OCI-LY7 (cell line): ENCODE measurements at regions not wholly inside any gene's neighbourhood (a gene's known extent, or its start where the extent isn't known, plus 50 kb on each side); places are given as distances from the start of the nearest gene placed in this dataset.

ENCODE experiments used
- BruUV-seq: library from RNA; stranded (reverse); fragments of 400-500 nt; replicated peaks from 2 replicates; lab custom pipeline; 2021; lab: Mats Ljungman, UMichigan
- CTCF ChIA-PET: fragments of 300-600 bp; sonication (Branson Sonifier 250); formaldehyde crosslinking; loops from one replicate; lab custom pipeline; 2022; ENCODE audit warnings: antibody characterized with exemption; ENCODE audit not compliant: unreplicated experiment; lab: Charles Lee
- POLR2A ChIA-PET: fragments of 300-600 bp; sonication (Branson Sonifier 250); formaldehyde crosslinking; loops from one replicate; lab custom pipeline; 2022; ENCODE audit warnings: antibody characterized with exemption; lab: Charles Lee
- DNase-seq: peaks from one replicate; pipeline ENCODE4 v3.0.0-alpha.2; 2015; ENCODE audit warnings: low spot score
- H2AFZ ChIP-seq: fragments of 200-600 bp; sonication (generic), shearing (Covaris generic); 2 replicates; pipeline ENCODE4 v1.6.1; 2014; ENCODE audit warnings: mild to moderate bottlenecking, antibody characterized with exemption, low read length, moderate library complexity
- H3K27ac ChIP-seq: fragments of 200-600 bp; sonication (generic); 2 replicates; pipeline ENCODE4 v1.5.1; 2014; ENCODE audit warnings: mixed run types, low read depth, mild to moderate bottlenecking, moderate library complexity, low read length, inconsistent platforms; ENCODE audit not compliant: poor library complexity, severe bottlenecking
- H3K36me3 ChIP-seq: fragments of 200-600 bp; sonication (generic); 2 replicates; pipeline ENCODE4 v1.6.1; 2014; ENCODE audit warnings: mild to moderate bottlenecking, antibody characterized with exemption, low read length, moderate library complexity, mixed read lengths; ENCODE audit not compliant: insufficient read depth
- H3K4me1 ChIP-seq: fragments of 200-600 bp; sonication (generic); 2 replicates; pipeline ENCODE4 v1.5.1; 2014; ENCODE audit warnings: mild to moderate bottlenecking, low read length; ENCODE audit not compliant: insufficient read depth, poor library complexity, severe bottlenecking
- H3K4me2 ChIP-seq: fragments of 200-600 bp; sonication (generic); 2 replicates; pipeline ENCODE4 v1.6.1; 2014; ENCODE audit warnings: mild to moderate bottlenecking, low read length
- H3K4me3 ChIP-seq: fragments of 200-600 bp; sonication (generic); 2 replicates; pipeline ENCODE4 v1.5.1; 2014; ENCODE audit warnings: mild to moderate bottlenecking, low read depth, low read length; ENCODE audit not compliant: poor library complexity, severe bottlenecking
- H3K79me2 ChIP-seq: fragments of 200-600 bp; sonication (generic); 2 replicates; pipeline ENCODE4 v1.6.1; 2016; ENCODE audit warnings: low read depth, mild to moderate bottlenecking, low read length, moderate library complexity, mixed read lengths; ENCODE audit not compliant: insufficient read depth
- H3K9me2 ChIP-seq: fragments of 200-600 bp; sonication (generic); 2 replicates; pipeline ENCODE4 v1.6.1; 2016; ENCODE audit warnings: mild to moderate bottlenecking, low read length, mixed read lengths; ENCODE audit not compliant: insufficient read depth
- H3K9me3 ChIP-seq: fragments of 200-600 bp; sonication (generic); 2 replicates; pipeline ENCODE4 v1.6.1; 2014; ENCODE audit warnings: mild to moderate bottlenecking, mixed run types, low read length, mixed read lengths
- H4K20me1 ChIP-seq: fragments of 200-600 bp; sonication (generic); 2 replicates; pipeline ENCODE4 v1.6.1; 2014; ENCODE audit warnings: mild to moderate bottlenecking, antibody characterized with exemption, low read length, moderate library complexity, mixed read lengths; ENCODE audit not compliant: insufficient read depth
- CTCF ChIP-seq: fragments of 200-600 bp; sonication (generic); conservative IDR thresholded peaks from 2 replicates; pipeline ENCODE4 v1.5.1; 2014; ENCODE audit warnings: mild to moderate bottlenecking, antibody characterized with exemption, low read length, moderate library complexity, mixed read lengths
- EZH2phosphoT487 ChIP-seq: fragments of 200-600 bp; sonication (generic); IDR thresholded peaks from 2 replicates; pipeline ENCODE4 v1.6.1; 2018; ENCODE audit warnings: low read depth, borderline replicate concordance, mild to moderate bottlenecking, mixed run types, antibody characterized with exemption, low read length, moderate library complexity, mixed read lengths
- intact Hi-C: fragments of 100-400 bp; cut with micrococcal nuclease; formaldehyde crosslinking; loops from one replicate; pipeline ENCODE4 v1.10.0; 2022; ENCODE audit not compliant: unreplicated experiment

- BruUV-seq: no TSS peak
- no peaks in the 10 kb centered on the region for H3K36me3 ChIP-seq
- no peak overlapping the region for H3K27ac ChIP-seq
- no peak for DNase-seq
- H3K4me2 ChIP-seq: no peak overlapping the region
- intact Hi-C loops: no loop called here
- 0 out of 2 replicates have a peak, but pooled peaks cover 5% of the 10 kb centered on the region for H3K9me3 ChIP-seq
- H3K9me2 ChIP-seq: no peaks in the 10 kb centered on the region
- H2AFZ ChIP-seq: no peak overlapping the region
- ChIA-PET CTCF (no interaction called here), POLR2A (no interaction called here)
- H4K20me1 ChIP-seq: no peaks in the 10 kb centered on the region
- H3K4me1 ChIP-seq: no peaks in the 10 kb centered on the region
- TF ChIP-seq CTCF (no peak), EZH2phosphoT487 (no peak)
- H3K79me2 ChIP-seq: no peaks in the 10 kb centered on the region
- H3K4me3 ChIP-seq: no peak overlapping the region
These were observed 104.2 kb upstream of the RAI14 start for GRCh38 chr5:34551911-34552433.

GRCh38 chr5:34552686-34553085 is 103.4 kb upstream of the RAI14 start:
- intact Hi-C loops: no loop called here
- no peak for DNase-seq
- no TSS peak for BruUV-seq
- Histone ChIP-seq H3K27ac (no peak overlapping the region), H3K79me2 (no peaks in the 10 kb centered on the region), H3K4me1 (no peaks in the 10 kb centered on the region), H3K4me2 (no peak overlapping the region), H2AFZ (no peak overlapping the region), H3K36me3 (no peaks in the 10 kb centered on the region), H3K4me3 (no peak overlapping the region), H3K9me3 (no peaks in the 10 kb centered on the region), H3K9me2 (no peaks in the 10 kb centered on the region), H4K20me1 (no peaks in the 10 kb centered on the region)
- CTCF ChIA-PET: no interaction called here
- no peak for TF ChIP-seq CTCF
- POLR2A ChIA-PET: no interaction called here

DNA sequence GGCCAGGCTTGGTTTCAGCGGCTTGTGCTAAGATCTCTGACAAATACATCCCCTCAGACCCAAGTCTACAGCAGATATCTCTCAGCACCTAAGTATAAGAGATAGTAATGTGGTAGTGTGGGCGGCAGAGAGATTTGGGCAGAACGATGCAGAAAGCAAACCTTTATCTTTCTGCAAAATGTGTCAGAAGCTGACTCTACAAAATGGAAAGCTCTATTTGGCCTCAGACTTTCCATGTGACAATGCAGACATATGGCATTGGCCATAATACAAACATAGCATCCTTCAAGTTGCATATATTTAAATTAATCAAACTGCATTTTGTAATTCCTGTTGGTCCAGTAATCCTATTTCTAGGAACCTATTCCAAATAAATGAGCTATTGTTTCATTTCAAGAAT is 102.5 kb upstream of the RAI14 start:
- DNase-seq: no peak
- Histone ChIP-seq H2AFZ (no peak overlapping the region), H3K27ac (no peak overlapping the region), H4K20me1 (no peaks in the 10 kb centered on the region), H3K4me3 (no peak overlapping the region), H3K9me2 (no peaks in the 10 kb centered on the region), H3K79me2 (no peaks in the 10 kb centered on the region), H3K4me1 (no peaks in the 10 kb centered on the region), H3K4me2 (no peak overlapping the region), H3K9me3 (no peaks in the 10 kb centered on the region), H3K36me3 (no peaks in the 10 kb centered on the region)
- ChIA-PET CTCF (no interaction called here), POLR2A (interaction anchor here (0.6 kb wide), 1 partner anchor 9 kb away, joined by 3 read pairs; no protein-coding TSS in a partner anchor)
- BruUV-seq: no TSS peak
- intact Hi-C loops: no loop called here
- TF ChIP-seq CTCF (no peak), EZH2phosphoT487 (no peak)
